HCT116 (cell line): ENCODE measurements at regions not wholly inside any gene's neighbourhood (a gene's known extent, or its start where the extent isn't known, plus 50 kb on each side); places are given as distances from the start of the nearest gene placed in this dataset.

Experiments
- ATAC-seq: fragments of 200-7000 bp; cut with Tn5 transposase; 2 replicates; pipeline ENCODE4 v1.9.1; 2020; ENCODE audit warnings: mild to moderate bottlenecking, moderate library complexity
- BruUV-seq: library from RNA; stranded (reverse); fragments of 400-500 nt; replicated peaks from 2 replicates; lab custom pipeline; 2021; lab: Mats Ljungman, UMichigan
- CTCF ChIA-PET: fragments of 300-600 bp; sonication (Branson Sonifier 250); formaldehyde crosslinking; loops from one replicate; lab custom pipeline; 2021; ENCODE audit warnings: antibody characterized with exemption; lab: Charles Lee
- POLR2A ChIA-PET: fragments of 300-600, 350-600 bp; sonication (Branson Sonifier 250); formaldehyde crosslinking; loops from one replicate; lab custom pipeline; 2021; ENCODE audit warnings: antibody characterized with exemption; lab: Charles Lee
- RAD21 ChIA-PET, 2 experiments: fragments of 300-600 bp; sonication (Branson Sonifier 250); formaldehyde crosslinking; loops; one replicate each; lab custom pipeline; 2023; ENCODE audit warnings: low total read pairs in 2 of 2; ENCODE audit not compliant: uncharacterized antibody in 2 of 2, unreplicated experiment in 2 of 2, low non-redundant PET in 1 of 2; lab: Charles Lee
- DNase-seq: peaks from one replicate; pipeline ENCODE4 v3.0.0-alpha.2; 2010; ENCODE audit warnings: low read depth, low spot score
- H2AFZ ChIP-seq: fragments of 200-600 bp; shearing (Covaris generic), sonication (generic); 2 replicates; pipeline ENCODE4 v1.6.1; 2017; ENCODE audit warnings: low read depth, mixed run types, mixed read lengths, antibody characterized with exemption, low read length; ENCODE audit not compliant: poor library complexity, severe bottlenecking
- H3K27ac ChIP-seq: 2 replicates; pipeline ENCODE4 v1.5.1; 2012; ENCODE audit warnings: low read depth, low read length
- H3K27me3 ChIP-seq: fragments of 200-600 bp; sonication (generic); 2 replicates; pipeline ENCODE4 v1.6.1; 2016; ENCODE audit warnings: mixed run types, low read length, mixed read lengths; ENCODE audit not compliant: insufficient read depth
- H3K36me3 ChIP-seq, 2 experiments: fragments of 200-500 bp in 1 of 2; fragments of 200-600 bp in 1 of 2; sonication (Bioruptor generic) in 1 of 2; sonication (generic) in 1 of 2; 2 replicates each; pipeline versions ENCODE4 v1.5.1 to v1.6.1; 2014 to 2016; ENCODE audit warnings: low read length in 2 of 2, inconsistent platforms in 1 of 2, mixed read lengths in 1 of 2, mixed run types in 1 of 2; ENCODE audit not compliant: insufficient read depth in 2 of 2, control insufficient read depth in 1 of 2
- H3K4me1 ChIP-seq, 2 experiments: fragments of 200-600 bp in 1 of 2; sonication (generic) in 1 of 2; 2 replicates each; pipeline versions ENCODE4 v1.5.1 to v1.6.1; 2012 to 2017; ENCODE audit warnings: low read length in 2 of 2, inconsistent platforms in 1 of 2, mild to moderate bottlenecking in 1 of 2, mixed read lengths in 1 of 2, mixed run types in 1 of 2, moderate library complexity in 1 of 2; ENCODE audit not compliant: insufficient read depth in 2 of 2, control insufficient read depth in 1 of 2
- H3K4me2 ChIP-seq: fragments of 200-600 bp; sonication (generic); 2 replicates; pipeline ENCODE4 v1.6.1; 2017; ENCODE audit warnings: mixed run types, low read length, mixed read lengths
- H3K4me3 ChIP-seq, 2 experiments: fragments of 200-600 bp in 1 of 2; sonication (generic) in 1 of 2; replicated peaks in 1 of 2; 2 replicates each; pipeline ENCODE4 v1.5.1; 2011 to 2016; ENCODE audit warnings: low read length in 2 of 2, control low read depth in 1 of 2, low read depth in 1 of 2, mild to moderate bottlenecking in 1 of 2, mixed read lengths in 1 of 2, mixed run types in 1 of 2
- H3K79me2 ChIP-seq: fragments of 200-600 bp; sonication (generic); 2 replicates; pipeline ENCODE4 v1.6.1; 2017; ENCODE audit warnings: mild to moderate bottlenecking, mixed run types, low read length, moderate library complexity, mixed read lengths; ENCODE audit not compliant: insufficient read depth
- H3K9ac ChIP-seq: fragments of 200-600 bp; sonication (generic); 2 replicates; pipeline ENCODE4 v1.6.1; 2016; ENCODE audit warnings: low read length, mixed read lengths
- H3K9me2 ChIP-seq: fragments of 200-600 bp; sonication (generic), shearing (Covaris generic); 2 replicates; pipeline ENCODE4 v1.6.1; 2017; ENCODE audit warnings: mixed run types, mild to moderate bottlenecking, moderate library complexity; ENCODE audit not compliant: insufficient read depth
- H3K9me3 ChIP-seq, 2 experiments: fragments of 200-500 bp in 1 of 2; fragments of 200-600 bp in 1 of 2; sonication (Bioruptor generic) in 1 of 2; sonication (generic) in 1 of 2; 2 replicates each; pipeline ENCODE4 v1.6.1; 2014 to 2017; ENCODE audit warnings: low read length in 2 of 2, mixed read lengths in 2 of 2, inconsistent platforms in 1 of 2, low read depth in 1 of 2, mild to moderate bottlenecking in 1 of 2, mixed run types in 1 of 2, moderate library complexity in 1 of 2; ENCODE audit not compliant: control insufficient read depth in 1 of 2, insufficient read depth in 1 of 2
- H4K20me1 ChIP-seq: fragments of 200-600 bp; sonication (generic), shearing (Covaris generic); 2 replicates; pipeline ENCODE4 v1.6.1; 2017; ENCODE audit warnings: mixed run types, mild to moderate bottlenecking, moderate library complexity; ENCODE audit not compliant: insufficient read depth
- EGR1 ChIP-seq: IDR thresholded peaks from 2 replicates; pipeline ENCODE4 v1.6.1; 2012; ENCODE audit warnings: low read depth
- EZH2 ChIP-seq: fragments of 200-600 bp; sonication (generic); IDR thresholded peaks from 2 replicates; pipeline ENCODE4 v1.6.1; 2017; ENCODE audit warnings: antibody characterized with exemption, mixed run types
- POLR2AphosphoS5 ChIP-seq: IDR thresholded peaks from 2 replicates; pipeline ENCODE4 v1.6.1; 2011; ENCODE audit warnings: mild to moderate bottlenecking, low read depth, low read length, moderate library complexity
- RAD21 ChIP-seq: IDR thresholded peaks from 2 replicates; pipeline ENCODE4 v1.6.1; 2012; ENCODE audit warnings: low read depth, mild to moderate bottlenecking
- TCF7L2 ChIP-seq: IDR thresholded peaks from 2 replicates; pipeline ENCODE4 v1.7.0; 2011; ENCODE audit warnings: borderline replicate concordance, inconsistent platforms; ENCODE audit not compliant: insufficient read depth, insufficient read length; ENCODE audit errors: extremely low read depth
- ZFX ChIP-seq: fragments of 450-650 bp; IDR thresholded peaks from 2 replicates; pipeline ENCODE4 v1.6.1; 2017
- intact Hi-C: fragments of 100-400 bp; cut with micrococcal nuclease; formaldehyde crosslinking; loops from 2 replicates; pipeline ENCODE4 v1.10.0; 2022
- TF ChIP-seq, protein P1 (sequence below): IDR thresholded peaks from 2 replicates; pipeline ENCODE4 v1.6.1; 2012
- TF ChIP-seq, protein P2 (sequence below): IDR thresholded peaks from 2 replicates; pipeline ENCODE4 v1.6.1; 2012; ENCODE audit warnings: low read depth

DNA sequence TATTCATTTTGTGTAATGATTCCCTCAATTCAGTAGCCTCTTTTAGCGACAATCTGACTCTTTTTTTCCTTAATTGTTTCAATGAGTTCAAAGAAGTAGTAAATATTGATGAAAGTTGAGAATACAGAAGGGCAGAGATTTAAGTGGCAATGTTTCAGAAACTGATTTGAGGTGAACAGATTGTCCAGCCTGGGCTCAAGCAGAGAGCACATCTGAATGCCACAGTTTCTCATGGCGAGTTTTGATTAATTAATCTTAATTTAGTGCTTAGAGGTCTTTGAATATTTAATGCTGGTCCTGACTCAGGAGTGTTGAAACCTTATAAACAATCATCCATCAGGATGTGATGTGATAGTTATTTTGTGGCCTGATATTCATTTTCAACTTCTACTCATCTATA, 890.7 kb upstream of the SLITRK6 start:
- intact Hi-C loops, result no loop called here
- Histone ChIP-seq H3K4me3 (no peak overlapping the region), H3K79me2 (no peaks in the 10 kb centered on the region), H3K9ac (no peak overlapping the region), H3K36me3 (no peaks in the 10 kb centered on the region), H3K4me1 (no peaks in the 10 kb centered on the region), H3K9me3 (peaks cover 0 to 6% of the 10 kb centered on the region in 2 experiments; a peak in 1 of 4 replicates), H3K9me2 (no peaks in the 10 kb centered on the region), H4K20me1 (no peaks in the 10 kb centered on the region), H3K4me2 (no peak overlapping the region), H3K27ac (no peak overlapping the region), H3K27me3 (no peaks in the 10 kb centered on the region), H2AFZ (no peak overlapping the region)
- no TSS peak for BruUV-seq
- ChIA-PET RAD21 (no interaction called here), CTCF (no interaction called here), POLR2A (no interaction called here)
- ATAC-seq (no peak), DNase-seq (no peak)
- no peak for TF ChIP-seq EZH2
- TF ChIP-seq, protein P1, sequence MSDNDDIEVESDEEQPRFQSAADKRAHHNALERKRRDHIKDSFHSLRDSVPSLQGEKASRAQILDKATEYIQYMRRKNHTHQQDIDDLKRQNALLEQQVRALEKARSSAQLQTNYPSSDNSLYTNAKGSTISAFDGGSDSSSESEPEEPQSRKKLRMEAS, result no peak
- no peak for TF ChIP-seq TCF7L2
- TF ChIP-seq RAD21, result no peak
- no peak for TF ChIP-seq POLR2AphosphoS5
- TF ChIP-seq, protein P2, sequence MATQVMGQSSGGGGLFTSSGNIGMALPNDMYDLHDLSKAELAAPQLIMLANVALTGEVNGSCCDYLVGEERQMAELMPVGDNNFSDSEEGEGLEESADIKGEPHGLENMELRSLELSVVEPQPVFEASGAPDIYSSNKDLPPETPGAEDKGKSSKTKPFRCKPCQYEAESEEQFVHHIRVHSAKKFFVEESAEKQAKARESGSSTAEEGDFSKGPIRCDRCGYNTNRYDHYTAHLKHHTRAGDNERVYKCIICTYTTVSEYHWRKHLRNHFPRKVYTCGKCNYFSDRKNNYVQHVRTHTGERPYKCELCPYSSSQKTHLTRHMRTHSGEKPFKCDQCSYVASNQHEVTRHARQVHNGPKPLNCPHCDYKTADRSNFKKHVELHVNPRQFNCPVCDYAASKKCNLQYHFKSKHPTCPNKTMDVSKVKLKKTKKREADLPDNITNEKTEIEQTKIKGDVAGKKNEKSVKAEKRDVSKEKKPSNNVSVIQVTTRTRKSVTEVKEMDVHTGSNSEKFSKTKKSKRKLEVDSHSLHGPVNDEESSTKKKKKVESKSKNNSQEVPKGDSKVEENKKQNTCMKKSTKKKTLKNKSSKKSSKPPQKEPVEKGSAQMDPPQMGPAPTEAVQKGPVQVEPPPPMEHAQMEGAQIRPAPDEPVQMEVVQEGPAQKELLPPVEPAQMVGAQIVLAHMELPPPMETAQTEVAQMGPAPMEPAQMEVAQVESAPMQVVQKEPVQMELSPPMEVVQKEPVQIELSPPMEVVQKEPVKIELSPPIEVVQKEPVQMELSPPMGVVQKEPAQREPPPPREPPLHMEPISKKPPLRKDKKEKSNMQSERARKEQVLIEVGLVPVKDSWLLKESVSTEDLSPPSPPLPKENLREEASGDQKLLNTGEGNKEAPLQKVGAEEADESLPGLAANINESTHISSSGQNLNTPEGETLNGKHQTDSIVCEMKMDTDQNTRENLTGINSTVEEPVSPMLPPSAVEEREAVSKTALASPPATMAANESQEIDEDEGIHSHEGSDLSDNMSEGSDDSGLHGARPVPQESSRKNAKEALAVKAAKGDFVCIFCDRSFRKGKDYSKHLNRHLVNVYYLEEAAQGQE, result no peak
- TF ChIP-seq EGR1, result no peak
- no peak for TF ChIP-seq ZFX
